DMS153 (cell line): ENCODE measurements at regions not wholly inside any gene's neighbourhood (a gene's known extent, or its start where the extent isn't known, plus 50 kb on each side); places are given as distances from the start of the nearest gene placed in this dataset.
"Not testable (repeated sequence)": the region's sequence is repeated elsewhere in the genome, so short reads cannot be mapped to it uniquely, and the experiment has no call there.

Experiments
- DNase-seq: peaks from one replicate; lab custom pipeline; 2025; lab: John Stamatoyannopoulos, UW

DNA sequence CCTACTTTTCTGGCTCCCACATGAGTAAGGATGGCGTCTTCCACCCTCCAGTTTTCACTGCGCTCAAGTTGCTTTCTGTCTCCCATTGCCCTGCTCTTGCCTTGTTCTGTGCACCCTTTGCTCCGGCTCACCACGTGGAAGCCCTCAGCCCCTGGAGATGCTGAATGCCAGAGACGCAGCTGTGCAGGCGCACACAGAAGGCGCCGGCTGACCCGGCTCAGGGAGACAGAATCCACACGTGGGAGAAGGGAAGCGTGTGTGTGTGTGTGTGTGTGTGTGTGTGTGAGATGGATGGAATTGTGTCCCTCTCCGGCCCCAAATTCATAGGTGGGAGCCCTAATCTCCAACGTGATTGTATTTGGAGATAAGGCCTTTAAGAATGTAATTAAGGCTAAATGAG lies 118.2 kb upstream of the ERRFI1 start:
- no peak for DNase-seq

DNA sequence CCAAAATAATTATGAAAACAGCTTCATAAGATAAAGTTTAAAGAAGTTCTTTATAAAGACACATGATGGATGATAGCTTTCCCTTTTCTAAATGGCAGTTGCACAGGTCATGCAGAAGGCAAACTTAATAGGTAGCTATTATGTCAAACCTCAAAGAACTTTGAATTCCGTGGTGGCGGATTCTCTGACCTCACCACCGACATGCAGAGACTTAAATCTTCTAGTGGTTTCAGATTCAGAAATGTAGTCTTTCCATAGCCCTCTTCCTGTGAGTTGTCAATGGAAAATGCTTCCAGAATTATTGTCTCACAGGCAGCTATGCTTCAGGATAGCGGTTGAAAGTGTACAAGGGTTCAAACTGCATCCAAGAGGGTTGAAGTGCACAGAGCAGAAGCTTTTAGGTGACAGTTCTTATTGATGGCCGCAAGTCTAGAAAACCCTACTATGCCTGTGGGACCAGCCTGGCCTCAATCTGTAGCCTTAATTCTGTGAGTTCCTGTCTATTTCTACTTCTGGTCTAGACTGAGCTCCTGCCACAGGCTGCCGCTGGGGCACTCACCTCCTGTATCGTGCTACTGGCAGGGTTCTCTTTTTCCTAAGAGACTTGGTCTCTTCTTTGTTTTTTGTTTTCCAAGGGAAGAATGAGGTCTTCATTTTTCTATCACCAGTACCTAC lies 117.0 kb upstream of the ERRFI1 start:
- no peak for DNase-seq

DNA sequence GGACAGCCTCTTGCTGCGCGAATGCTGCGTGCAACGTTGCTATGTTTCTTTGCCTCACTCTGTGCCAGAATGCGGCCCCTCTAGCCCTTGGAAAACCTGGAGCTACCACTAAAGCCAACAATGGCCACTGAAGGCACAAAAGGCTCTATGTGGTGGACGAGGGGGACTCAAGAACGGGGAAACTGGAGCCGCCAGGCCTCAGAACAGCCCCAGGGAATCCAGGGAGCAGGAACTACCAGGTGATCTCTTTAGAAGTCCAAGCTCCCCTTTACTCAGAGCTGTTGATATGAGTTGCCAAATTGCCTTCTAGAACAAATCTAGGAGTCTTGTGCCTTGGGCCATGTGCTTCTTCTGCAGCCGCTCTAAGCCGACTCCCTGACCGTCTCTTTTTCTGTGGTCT lies 113.8 kb upstream of the ERRFI1 start:
- no peak for DNase-seq

DNA sequence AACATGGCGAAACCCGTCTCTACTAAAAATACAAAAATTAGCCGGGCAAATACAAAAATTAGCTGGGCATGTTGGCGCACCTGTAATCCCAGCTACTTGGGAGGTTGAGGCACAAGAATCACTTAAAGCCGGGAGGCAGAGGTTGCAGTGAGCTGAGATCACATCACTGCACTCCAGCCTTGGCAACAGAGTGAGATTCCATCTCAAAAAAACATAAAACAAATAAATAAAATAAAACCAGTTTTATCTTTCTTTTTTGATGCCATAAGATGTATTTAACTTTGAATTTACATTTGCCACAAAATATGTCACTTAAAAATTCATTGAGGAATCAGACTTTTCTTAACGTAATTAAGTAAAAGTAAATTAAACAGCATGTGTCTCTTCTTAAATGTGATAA lies 113.3 kb upstream of the ERRFI1 start:
- DNase-seq = no peak

DNA sequence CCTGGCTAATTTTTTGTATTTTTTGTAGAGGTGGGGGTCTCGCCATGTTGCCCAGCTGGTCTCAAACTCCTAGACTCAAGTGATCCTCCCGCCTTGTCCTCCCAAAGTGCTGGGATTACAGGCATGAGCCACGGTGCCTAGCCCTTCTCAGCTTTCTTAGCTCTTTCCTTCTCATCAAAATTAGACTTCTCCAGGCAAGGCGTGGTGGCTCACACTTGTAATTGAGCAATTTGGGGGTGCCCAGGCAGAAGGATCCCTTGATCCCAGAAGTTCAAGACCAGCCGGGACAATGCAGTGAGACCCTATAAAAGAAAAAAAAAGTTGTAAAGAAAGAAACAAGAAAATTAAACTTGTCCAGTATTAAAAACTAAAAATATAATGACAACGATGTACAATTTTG lies 112.6 kb upstream of the ERRFI1 start:
- DNase-seq = no peak

DNA sequence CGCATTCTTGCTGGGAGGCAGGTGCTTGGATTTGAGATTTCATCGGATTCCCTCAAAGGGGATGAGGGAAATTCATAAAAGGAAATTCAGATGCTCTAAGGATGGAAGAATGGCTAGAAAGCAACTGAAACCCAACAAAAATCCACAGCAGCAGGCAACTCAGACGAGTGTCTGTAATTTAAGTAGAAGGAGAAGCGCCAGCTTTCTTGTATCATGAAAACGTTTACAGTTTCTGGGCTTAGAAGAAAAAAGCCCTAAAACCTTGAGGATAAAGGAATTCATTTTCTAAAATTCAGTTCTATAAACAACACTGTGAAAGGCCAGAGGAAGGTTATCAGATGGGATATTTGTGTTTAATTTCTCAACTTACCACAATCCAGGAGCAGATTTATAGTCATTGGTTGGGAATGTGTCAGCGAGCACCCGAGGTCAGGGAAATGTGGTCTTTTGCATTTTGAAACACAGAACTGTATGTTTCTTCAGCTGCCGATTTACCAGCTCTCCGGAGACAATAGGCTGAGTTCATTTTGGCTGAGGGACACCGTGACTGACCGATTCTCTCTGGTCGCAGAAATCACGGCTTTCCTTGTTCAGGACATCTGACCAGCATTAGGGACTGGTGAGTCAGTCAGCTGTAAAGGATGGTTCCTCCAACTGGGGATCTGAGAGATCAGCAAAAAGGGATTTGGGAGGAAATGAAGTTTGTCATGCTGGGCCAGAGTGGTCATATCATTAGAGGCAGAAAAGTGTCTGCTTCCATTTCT lies 111.6 kb upstream of the ERRFI1 start:
- no peak for DNase-seq

DNA sequence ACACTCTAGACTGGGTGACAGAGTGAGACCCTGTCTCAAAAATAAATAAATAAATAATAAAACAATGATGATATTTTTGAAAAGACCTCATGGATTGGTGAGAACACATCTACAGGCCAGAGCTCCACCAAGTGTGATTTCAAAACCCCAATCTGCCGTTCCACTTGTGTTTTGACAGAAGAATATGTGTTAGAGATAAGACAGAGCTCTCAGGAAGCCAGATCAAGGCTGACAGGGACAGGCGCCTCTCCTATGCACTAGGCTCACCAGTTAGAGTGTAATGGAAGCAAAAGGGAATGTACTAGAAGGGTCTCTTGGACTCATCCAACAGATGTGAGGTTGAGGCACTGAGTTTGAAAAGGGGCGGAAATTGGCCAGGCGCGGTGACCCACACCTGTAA lies 110.7 kb upstream of the ERRFI1 start:
- no peak for DNase-seq

DNA sequence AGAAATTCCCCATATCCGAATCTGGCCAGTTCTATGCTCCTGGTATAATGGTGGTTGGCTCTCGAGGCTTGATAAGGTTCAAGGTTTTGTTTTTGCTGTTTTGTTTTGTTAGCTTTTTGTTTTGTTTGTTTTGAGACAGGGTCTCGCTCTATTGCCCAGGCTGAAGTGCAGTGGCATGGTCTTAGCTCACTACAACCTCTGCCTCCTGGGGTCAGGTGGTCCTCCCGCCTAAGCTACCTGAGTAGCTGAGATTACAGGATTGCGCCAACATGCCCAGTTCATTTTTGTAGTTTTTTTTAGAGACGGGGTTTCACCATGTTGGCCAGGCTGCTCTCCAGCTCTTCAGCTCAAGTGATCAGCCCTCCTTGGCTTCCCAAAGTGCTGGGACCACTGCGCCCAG lies 109.1 kb upstream of the ERRFI1 start:
- DNase-seq = no peak

DNA sequence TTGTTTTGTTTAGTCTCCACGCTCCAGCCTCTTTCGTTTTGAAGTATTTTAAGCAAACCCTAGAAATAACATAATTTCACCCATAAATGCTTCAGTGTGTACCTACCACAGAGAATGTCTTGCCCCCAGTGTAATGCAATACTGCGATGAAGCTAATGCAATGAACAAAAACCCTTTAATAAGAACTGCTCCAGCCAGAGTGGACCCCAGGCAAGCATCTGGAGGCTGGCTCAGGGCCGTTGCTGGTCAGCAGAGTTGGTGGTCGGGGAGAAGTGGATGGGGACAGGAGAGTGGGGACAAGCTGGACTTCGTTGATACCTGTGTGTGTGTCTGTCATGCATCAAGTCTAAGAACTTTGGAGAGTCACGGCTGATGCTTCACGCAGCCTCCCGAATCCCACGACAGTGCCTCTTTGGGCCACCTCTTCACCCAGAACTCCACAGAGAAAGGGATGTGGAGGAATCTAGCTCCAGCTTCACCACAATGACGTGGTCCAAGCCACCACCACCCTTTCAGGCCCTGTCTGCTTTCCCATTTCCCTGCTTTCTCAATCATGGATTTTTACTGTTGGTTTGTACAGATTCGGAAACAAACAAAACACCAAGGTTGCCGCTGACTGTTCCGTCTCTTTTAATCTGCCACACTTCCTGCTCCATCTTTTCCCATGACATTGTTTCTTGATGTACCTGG lies 108.6 kb upstream of the ERRFI1 start:
- no peak for DNase-seq

DNA sequence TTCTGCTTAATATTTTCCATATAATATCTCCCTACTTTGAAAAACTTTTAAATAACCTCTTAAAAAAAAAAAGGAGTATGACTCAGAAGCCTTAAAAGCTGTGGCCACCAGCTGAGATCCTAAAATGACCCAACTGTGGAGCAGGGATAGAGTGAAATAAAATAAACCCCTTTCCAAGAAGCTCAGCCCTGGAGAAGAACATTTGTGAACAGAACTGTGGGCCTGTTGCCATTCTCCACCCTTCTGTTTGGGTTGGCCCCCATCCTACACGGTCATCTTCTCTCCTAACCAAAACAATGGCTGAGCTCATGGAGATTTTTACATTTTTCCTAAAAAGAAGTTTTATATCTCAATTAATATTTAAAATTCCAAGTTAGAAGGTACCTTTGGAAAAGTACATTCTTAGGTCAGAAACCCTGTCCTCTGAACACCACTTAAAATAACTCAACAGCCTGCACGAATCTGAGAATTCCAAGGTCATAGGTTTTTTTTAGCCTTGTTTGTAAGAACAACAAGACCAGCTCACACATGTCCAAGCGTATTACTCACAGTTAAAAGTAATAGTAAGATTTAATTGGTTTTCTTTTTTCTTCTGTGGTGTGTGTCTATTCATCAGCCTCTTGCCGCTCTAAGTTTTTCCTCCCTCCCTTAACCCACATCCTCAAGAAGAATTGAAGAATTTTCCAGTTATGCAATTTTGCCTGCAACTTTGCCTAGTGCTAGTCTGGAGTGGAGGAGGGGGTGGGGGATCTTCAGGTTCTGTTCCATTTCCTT lies 107.7 kb upstream of the ERRFI1 start:
- DNase-seq = no peak

DNA sequence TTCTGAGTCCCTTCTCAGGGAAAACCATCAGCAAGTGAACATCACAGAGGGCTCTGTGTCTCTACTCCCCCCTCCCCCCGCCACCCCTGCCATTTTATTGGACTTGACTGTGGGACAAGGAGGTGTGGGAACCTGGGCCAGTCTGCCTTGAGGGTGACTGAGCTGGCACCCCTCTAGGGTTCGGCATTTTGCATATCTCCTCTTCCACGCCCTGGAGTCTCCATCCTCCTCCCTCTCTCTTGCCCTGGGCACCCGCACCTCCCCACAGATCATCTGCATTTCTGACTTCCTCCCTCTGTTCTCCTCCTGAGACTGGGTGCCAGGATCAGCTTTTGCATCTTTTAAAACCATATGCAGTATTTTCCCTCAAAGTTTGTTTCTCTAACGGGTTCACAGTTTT lies 107.1 kb upstream of the ERRFI1 start:
- DNase-seq = no peak

DNA sequence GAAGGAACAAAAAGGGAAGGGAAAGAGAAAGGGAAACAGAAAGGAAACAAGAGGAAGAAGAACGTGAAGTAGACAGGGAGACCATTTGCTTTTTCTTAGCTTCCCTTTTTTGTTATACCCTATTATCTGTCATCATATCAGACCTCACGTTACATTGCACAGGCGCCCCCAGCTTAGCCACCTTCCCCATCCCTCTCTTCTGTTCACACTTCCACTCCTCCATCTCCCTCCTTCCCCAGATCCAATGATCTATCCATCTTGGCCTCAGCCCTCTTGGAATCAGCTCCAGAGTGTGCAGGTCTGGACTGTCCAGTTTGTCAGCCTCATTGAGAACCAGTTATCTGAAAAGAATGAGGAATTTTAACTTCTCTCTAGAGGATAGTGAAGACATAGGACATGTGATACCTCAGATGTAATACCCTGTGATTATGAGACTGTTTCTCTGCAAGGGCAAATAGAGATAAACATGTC lies 101.1 kb upstream of the ERRFI1 start:
- no peak for DNase-seq

DNA sequence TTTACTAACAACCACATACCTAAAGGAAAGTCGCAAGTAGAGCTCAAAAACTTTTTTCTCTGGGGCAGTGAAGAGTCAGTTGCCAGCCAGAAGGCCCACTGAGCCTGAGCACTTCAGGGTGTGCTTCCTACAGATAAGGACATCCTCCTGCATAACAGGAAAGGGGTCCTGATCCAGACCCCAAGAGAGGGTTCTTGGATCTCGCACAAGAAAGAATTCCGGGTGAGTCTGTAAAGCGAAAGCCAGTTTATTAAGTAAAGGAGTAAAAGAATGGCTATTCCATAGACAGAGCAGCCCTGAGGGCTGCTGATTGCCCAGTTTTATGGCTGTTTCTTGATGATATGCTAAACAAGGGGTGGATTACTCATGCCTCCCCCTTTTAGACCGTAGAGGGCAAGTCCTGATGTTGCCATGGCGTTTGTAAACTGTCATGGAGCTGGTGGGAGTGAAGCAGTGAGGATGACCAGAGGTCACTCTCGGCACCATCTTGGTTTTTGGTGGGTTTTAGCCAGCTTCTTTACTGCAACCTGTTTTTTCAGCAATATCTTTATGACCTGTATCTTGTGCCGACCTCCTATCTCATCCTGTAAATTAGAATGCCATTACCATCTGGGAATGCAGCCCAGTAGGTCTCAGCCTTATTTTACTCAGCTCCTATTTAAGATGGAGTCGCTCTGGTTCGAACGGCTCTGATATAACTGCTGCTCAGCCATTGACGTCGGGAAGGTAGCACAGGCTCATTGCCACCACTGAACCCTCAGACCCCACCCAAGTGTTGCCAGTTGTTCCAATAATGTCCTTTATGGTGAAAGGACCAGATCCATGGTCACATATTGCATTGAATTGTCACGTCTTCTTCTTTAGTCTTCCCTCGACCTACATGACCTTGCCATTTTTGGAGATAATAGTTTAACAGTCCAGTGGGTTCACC lies 96.6 kb upstream of the ERRFI1 start:
- no peak for DNase-seq

DNA sequence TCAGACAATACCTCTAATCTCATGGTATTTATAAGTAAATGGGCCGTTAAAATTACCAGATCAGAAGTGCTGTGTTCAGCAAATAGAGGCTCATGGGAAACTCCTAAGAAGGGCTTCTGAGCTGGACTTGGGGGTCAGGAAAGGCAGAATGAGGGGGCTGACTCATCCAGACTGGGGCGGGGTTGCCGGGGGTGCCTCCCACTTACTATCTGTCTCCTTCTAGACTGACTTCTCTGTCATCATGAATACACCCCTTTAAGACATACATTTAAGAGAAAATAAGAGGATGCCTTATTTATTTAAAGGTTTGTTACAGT lies 96.0 kb upstream of the ERRFI1 start:
- DNase-seq = no peak

DNA sequence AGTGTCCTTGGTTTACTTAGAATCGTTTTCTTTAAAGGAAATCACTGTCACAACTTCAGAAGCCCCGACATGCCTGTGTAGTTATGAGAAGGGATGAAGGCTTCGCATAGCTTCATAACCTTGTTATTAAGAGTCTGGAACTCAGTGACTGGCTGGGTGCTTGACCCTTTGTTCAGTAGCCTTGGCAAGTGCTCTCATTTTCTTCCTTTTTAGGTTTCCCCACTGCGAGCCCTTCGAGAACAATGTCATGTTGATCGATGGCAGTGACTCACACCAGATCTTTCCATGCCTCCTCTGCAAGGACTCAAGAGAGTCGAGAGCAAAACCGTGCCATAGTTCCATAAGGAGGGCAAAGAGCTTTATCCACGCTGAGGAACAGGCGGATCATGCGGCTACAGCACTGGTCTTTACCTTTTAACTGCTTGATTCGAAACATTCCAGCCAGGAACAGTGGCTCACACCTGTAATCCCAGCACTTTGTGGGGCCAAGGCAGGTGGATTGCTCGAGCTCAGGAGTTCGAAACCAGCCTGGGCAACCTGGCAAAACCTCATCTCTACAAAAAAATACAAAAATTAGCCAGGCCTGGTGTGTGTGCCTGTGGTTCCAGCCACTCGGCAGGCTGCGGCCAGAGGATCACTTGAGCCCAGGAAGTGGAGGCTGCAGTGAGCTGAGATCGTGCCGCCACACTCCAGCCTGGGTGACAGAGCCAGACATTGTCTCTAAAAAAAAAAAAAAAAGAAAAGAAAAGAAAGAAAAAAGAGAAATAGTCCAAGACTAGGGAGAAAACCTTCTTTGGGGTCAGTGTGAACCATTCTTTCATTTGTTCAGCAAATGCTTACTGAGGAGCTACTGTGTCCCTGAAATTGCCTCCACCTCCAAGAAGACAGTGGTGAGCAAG lies 95.4 kb upstream of the ERRFI1 start:
- DNase-seq = peak; percentile 28

DNA sequence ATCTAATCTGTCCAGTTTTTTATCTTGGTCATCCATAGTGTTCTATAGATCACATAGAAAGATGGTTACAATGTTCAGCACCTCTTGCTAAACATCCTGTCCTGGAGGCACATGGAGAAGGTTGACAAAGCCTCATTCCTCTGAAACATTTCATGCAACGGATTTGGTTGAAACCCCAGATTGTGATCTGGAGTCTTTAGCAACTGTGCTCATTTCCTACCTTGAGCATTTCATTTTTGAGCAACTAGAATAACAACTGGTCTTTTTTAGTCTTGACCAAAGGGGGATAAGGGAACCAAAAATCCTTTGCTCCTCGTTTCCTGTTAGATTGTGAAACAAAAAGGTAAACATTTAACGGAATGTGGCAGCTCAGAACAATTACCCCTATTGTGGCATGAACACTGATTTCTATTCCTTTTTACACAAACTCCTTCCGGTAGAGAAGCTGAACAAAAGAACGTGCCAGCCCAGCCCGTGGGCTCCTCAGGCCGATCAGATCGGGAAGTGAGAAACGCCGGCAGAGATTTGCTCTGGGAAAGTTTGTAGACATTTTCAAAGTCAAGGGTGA lies 94.7 kb upstream of the ERRFI1 start:
- peak; percentile 52 for DNase-seq

DNA sequence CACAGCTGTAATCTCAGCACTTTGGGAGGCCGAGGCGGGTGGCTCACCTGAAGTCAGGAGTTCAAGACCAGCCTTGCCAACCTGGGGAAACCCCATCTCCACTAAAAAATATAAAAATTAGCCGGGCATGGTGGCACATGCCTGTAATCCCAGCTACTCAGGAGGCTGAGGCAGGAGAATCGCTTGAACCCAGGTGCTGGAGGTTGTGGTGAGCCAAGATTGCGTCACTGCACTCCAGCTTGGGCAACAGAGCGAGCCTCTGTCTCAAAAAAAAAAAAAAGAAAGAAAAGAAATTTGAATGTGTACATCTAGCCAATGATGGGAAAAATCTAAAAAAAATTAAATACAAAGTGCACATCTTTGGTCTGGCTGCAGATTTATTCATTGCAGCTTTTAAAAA lies 92.6 kb upstream of the ERRFI1 start:
- not testable (repeated sequence) for DNase-seq

DNA sequence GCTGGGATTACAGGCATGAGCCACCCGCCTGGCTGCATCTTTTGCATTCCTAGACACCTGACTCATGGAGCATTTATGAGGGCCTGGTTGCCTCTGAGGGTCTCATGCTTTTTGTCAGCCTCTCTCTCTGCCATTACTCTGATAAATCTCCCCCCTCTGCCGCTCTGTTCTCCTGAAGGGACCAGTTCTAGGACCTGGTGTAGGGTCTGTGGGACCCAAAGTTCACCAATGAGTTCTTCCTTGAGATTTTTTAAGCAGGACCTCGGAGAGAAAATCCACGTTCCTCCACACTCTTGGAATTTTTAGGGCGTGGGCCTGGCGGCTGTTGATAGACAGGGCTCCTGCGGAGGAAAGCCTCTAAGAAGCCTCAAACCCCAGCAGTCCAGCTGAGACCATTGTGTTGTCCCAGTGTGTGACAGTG lies 91.9 kb upstream of the ERRFI1 start:
- no peak for DNase-seq

DNA sequence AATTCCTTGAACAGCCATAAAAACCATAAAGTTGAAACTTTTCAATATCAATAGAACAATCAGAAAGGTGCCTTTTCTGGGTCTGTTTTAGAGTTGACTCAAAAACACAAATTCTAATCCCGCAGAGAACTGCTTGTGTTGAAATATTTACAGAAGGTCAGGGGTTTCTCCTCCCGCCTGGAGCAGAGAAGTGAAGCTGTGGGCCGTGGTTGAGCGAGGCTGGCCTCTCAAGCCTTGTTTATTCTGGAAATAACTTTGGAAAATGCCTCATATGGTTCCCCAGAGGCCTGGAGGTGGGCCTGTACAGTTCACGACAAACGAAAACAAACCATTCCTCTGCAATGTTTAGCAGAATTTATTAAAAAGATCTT lies 90.8 kb upstream of the ERRFI1 start:
- no peak for DNase-seq

DNA sequence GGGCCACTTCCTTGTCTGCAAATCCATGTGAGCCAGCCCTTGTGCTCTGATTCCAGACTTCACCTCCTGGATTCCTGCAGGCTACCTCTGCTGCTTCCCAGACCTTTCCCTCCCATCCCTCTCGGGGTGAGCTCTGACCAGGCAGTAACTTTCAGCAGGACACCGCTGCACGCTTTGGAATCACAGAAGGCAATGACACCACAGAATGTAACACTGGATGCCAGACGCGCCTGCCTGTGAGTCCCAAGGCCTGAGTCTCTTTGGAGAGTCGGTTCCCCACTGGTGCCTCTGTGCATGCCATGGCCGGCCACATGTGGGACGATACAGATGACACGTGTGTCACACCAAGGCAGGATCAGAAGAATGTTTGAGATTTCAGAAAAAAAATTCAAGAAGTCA lies 89.7 kb upstream of the ERRFI1 start:
- DNase-seq = no peak
